ENCODE measurements at regions not wholly inside any gene's neighbourhood (a gene's known extent, or its start where the extent isn't known, plus 50 kb on each side); places are given as distances from the start of the nearest gene placed in this dataset.

DNA sequence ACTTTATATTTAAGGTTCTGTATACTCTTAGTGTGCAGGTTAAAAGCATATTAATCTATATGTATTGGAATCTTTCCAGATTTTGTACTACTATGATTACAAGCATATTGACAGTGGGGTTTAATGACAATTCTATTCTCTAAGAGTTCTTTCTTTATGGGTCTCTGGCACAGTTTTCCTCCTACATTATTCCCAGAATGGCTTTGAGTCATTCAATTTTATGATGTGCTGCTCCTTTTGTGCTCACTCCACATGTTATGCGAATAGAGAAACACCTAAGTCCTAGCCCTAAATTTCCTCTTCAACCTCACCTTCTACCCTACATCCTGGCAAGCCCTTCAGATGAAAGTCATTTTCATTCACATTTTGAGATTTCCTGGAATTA is 209.9 kb upstream of the DIAPH2 start:
- TF ChIP-seq, protein P1, sequence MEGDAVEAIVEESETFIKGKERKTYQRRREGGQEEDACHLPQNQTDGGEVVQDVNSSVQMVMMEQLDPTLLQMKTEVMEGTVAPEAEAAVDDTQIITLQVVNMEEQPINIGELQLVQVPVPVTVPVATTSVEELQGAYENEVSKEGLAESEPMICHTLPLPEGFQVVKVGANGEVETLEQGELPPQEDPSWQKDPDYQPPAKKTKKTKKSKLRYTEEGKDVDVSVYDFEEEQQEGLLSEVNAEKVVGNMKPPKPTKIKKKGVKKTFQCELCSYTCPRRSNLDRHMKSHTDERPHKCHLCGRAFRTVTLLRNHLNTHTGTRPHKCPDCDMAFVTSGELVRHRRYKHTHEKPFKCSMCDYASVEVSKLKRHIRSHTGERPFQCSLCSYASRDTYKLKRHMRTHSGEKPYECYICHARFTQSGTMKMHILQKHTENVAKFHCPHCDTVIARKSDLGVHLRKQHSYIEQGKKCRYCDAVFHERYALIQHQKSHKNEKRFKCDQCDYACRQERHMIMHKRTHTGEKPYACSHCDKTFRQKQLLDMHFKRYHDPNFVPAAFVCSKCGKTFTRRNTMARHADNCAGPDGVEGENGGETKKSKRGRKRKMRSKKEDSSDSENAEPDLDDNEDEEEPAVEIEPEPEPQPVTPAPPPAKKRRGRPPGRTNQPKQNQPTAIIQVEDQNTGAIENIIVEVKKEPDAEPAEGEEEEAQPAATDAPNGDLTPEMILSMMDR (IDR thresholded peaks at IDR 0.05), result no peak
- no peak for TF ChIP-seq ZFX (IDR thresholded peaks at IDR 0.05; ENCODE audit: borderline replicate concordance)

Measured in 22Rv1 (cell line).